NCI-H2029 (cell line): ENCODE measurements at regions not wholly inside any gene's neighbourhood (a gene's known extent, or its start where the extent isn't known, plus 50 kb on each side); places are given as distances from the start of the nearest gene placed in this dataset.

Source experiments
- DNase-seq: peaks from one replicate; lab custom pipeline; 2025; lab: John Stamatoyannopoulos, UW

DNA sequence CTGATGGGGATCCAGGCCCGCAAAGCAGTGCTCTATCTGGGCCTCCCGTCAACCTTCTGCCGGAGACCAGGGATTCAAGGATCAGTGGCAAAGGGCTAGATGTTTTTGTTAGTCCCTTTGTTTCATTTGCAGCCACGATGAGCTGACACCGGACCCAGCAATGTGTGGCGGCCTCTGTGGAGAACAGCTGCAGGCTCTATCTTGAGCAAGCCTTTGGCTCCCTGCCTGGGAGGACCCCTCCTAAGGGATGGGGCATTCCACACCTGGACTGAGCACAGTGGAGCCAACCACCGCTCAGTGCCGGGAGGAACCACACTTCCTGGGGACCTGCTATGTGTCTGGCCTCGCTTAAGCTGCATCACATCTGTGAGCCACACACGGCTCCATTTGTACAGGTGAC, 215.8 kb downstream of the RBFOX3 start:
- DNase-seq = no peak

DNA sequence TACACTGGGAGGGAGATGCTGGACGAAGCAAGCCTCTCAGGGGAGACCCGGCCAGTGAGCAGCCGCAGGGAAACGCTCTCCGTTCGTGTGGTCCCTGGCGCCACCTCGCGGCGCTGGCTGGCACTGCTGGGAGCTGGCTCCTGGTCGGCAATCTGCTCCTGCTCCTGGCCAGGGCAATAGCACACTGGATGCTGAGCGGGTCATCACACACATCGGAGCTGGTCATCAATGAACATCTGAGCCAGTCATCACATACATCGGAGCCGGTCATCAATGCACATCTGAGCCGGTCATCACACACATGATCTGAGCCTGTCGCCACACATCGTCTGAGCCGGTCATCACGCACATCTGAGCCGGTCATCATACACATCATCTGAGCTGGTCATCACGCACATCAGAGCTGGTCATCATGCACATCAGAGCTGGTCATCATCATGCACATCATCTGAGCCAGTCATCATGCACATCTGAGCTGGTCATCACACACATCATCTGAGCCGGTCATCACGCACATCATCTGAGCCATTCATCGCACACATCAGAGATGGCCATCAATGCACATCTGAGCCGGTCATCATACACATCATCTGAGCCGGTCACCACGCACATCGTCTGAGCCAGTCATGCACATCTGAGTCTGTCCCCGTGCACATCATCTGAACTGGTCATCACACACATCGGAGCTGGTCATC, 217.3 kb downstream of the RBFOX3 start:
- peak; percentile 38 for DNase-seq

DNA sequence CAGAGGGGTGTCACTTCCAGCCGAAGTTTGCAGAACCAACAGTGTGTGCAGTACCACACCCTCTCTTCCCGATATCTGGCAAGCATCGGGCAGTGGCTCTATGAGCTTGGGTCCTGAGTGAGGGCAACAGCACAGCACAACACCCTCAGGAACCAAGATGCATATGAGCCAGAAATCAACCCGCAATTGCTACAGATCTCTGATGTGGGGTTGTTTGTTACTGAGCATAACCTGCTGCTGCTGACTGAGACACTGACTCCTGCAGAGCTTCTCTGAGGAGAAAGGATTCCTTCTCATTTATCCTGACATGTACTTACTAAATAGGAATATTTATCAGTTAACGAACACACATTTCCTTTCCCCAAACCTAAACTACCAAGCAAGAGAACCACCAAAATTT, 218.3 kb downstream of the RBFOX3 start:
- no peak for DNase-seq

DNA sequence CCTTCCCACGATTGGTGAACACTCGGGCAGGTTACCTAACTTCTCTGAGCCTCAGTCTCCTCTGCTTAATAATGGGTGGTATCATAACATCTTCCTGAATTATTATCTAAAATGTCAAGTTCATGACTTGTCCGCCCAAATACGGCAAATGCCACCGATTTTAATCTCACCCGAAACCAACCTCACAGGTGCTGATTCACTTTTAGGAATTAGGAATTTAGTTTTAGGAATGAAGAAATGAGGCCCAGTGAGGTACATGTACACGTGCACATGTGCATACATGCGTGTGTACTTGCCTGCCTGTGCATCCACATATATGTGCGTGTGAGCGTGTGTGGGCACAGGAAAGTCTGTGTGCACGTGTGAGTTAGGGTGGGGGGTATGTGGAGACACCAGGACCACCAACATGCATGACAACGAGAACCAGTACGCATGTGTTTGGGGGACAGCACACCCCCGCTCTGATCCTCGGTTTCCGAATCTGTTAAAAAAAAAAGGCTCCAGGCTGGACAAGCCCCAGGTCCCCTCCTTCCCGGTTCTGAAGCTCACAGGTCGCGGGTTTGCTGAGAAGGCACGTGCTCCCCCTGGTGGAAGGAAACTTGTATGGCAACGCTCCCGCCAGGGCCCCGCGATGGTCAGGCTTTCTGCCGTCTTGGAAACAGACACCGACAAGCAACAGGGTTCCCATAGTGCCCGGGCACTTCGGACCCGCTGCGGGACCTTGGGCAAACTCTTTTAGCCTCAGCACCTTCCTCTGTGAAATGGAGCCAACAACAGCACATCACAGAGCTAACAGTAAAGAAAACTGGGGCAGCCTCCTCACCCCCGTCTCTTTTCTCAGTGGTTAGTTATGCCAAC, 219.2 kb downstream of the RBFOX3 start:
- DNase-seq = peak; percentile 53

DNA sequence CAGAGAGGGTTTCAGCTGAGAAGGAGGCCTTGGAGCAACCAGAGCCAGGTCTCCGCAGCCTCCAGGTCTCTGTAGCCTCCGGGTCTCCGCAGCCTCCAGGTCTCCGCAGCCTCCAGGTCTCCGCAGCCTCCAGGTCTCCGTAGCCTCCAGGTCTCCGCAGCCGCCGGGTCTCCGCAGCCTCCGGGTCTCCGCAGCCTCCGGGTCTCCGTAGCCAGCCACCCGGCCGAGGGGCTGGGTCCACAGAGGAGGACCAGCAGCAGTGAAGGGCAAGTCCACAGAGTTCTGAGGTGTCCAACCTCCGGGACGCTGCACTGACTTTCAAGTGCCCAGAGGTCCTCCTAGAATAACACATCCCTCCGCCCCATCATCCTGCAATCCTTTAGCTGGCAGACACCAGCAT, 221.0 kb downstream of the RBFOX3 start:
- DNase-seq = no peak

DNA sequence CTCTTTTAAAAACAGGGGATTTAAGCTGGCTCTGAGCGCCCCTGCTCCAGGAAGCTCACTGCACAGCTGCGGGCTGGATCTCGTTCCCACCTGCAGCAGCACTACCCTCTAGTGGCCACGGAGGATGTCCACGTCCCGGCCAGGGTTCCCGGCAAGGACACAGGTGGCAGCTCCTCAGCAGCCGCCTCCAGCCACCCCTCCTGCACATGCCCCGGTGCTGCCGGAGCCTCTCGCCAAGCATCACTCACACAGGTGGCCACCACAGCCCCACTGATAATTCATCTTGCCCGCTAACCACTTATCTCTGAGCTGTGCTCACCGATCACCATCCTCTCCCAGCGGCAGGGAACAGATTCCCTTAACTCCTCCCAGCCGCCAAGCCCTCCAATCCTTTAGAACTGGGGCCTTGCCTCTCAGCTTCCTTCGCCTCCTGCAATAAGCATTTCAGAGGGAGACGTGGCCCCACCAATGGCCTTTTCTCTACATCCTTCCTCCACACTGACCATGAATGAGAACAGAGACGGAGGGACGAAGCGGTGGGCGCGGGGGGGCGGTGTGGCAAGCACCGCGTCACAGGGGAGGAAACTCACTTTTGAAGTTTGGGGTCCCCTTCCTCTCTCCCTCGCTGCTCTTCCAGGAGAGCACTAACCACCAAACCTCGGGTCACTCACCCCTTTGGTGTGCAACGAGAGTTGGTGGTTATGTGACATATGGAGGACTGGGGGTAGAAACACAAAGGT, 222.1 kb downstream of the RBFOX3 start:
- no peak for DNase-seq

DNA sequence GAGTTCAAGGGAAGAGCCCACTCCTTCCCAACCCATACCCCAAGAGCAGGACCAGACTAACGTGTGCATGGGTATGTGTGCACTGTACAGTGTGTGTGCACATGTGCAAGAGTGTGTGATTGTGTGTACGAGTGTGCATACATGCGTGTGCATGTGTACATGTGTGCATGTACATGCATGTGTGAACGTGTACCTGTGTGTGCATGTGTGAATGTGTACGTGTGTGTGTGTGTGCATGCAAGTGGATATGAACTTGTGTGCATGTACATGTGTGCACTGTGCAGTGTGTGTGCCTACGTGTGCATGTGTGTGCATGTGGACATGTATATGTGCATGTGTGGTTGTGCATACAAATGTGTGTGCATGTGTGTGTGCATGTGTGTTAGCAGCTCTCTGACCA, 223.1 kb downstream of the RBFOX3 start:
- DNase-seq = no peak

DNA sequence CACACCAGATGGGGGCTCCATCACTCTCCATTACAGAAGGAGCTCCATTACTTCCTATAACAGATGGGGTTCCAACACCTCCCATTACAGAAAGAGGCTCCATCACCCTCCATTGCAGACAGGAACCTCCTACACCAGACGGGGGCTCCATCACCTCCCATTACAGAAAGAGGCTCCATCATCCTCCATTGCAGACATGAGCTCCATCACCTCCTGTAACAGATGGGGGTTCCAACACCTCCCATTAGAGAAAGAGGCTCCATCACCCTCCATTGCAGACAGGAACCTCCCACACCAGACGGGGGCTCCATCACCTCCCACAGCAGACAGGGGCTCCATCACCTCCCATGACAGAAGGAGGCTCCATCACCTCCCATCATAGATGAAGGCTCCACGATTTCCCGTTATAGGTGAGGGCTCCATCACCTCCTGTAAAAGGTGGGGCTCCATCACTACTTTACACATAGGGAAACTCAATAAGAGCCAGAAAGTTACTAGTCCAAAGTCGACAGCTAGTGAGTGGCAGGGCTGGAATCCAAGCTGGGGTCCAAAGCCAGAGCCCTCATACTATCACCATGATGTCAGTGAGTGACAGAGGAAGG, 224.8 kb downstream of the RBFOX3 start:
- no peak for DNase-seq

DNA sequence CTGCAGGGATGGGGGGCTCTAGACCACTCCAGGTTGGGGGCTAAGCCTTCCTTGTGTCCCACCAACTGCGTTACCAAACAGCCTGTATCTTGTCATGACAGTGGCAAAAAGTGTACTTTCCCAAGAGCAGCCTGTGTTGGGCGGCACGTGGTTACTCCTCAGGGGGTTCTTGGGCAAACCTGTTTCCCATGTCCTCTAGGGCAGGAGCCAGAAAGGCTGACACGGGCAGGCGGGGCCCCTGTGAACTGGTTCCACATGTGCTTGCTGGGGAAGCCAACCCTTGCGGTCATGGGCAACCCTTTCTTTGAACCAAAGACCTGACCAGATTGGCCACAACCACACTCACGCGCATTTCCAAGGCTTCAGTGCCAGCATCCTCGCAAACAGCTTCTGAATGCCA, 228.5 kb downstream of the RBFOX3 start:
- no peak for DNase-seq

DNA sequence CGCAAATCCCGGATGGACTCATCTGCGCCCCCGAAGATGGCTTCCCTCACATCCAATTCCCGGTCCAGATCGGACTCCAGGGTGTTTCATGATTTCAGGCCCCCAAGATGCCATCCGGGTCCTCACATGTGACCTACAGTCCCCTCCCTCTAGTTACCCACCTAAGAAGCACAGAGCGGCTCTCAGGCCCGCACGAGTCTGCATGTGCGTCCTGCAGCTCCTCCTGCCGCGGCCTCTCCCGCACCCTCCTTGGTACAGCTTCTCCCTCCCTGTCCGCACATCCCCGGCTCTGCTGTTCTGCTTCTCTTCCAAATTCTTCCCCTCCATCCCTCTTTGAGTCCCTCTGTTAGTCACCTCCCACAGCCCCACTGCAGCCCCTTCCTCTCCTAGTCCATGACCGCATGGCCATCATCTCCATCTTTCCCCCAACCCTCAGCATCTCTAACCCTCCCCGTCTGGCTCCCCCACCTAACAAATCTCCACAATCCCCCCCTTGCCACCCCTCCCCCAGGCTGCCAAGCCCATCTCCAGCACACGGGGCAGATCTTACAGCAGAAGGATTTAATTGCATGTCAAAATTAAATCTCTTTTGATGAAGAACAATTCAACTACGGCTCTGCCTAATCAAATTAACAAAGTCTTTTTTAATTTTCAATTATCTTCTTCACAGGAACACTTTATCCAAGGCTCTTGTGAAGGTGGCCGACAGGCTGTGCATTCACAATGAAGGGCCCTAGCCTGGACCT, 231.0 kb downstream of the RBFOX3 start:
- no peak for DNase-seq

DNA sequence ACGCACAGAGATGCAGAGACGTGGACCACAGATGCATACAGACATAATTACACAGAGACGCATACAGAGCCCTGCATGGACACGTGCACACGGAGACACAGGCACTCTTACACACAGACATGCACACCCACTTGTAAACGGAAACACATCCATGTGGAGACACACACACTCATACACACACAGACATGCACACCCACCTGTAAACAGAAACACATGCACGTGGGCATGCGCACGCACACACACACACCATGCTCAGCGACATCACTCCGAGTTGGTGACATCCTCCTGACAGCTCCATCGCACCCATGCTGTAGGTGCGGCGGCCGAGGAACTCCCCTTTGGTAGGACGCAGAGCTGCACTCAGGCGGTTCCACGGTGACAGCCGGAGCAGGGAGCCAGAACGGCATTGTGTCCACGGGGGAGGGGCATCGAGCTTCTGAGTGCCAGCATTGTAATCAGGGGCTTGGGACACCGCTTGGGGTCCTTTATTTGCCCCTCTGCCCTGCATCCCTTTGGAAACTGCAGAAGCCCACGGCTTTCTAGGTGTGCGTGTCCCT, 233.5 kb downstream of the RBFOX3 start:
- DNase-seq = no peak

DNA sequence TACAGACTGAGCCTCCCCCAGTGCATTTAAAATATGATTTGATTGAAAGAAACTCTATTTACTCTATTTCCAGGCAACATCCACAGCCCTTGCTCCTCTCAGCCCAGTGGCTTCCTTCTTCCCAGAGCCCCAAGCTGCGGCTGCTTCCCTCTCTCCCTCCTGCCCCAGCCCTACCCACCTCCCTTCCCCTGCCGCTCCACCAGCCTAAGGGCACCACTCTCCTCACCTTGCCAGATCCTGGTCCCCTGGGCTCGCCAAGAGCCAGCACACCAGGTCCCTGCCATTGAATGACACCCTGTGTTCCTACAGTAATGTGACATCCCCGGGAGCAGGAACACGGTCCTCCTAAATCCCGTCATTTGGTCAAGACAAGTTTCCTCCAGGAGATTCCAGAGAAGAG, 236.0 kb downstream of the RBFOX3 start:
- DNase-seq = no peak

DNA sequence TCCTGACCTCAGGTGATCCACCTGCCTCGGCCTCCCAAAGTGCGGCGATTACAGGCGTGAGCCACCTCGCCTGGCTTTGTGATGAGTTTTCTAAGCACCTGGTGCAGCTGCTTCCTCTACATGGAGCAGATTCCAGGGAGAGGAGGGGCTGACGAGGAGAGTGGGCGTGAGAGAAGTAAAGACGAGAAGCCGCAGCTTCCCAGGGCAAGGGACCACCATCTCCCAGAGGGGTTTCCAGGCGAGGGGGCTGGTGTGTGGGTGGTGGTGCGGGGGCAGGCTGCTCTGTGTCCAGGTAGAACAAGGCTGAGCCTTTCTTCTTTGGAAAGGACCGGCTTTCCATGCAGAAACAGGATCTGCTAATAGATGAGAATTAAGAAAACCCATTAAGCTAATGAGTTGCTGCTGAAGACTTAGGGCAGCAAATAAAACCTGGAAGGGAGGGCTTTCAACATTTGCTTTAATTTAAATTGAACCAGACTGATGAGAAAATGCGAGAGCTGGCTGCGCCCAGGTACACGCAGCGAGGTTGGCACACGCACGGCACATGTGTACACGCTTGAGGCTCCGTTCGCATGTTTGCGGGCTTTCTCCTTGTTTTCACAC, 236.7 kb downstream of the RBFOX3 start:
- DNase-seq = no peak

DNA sequence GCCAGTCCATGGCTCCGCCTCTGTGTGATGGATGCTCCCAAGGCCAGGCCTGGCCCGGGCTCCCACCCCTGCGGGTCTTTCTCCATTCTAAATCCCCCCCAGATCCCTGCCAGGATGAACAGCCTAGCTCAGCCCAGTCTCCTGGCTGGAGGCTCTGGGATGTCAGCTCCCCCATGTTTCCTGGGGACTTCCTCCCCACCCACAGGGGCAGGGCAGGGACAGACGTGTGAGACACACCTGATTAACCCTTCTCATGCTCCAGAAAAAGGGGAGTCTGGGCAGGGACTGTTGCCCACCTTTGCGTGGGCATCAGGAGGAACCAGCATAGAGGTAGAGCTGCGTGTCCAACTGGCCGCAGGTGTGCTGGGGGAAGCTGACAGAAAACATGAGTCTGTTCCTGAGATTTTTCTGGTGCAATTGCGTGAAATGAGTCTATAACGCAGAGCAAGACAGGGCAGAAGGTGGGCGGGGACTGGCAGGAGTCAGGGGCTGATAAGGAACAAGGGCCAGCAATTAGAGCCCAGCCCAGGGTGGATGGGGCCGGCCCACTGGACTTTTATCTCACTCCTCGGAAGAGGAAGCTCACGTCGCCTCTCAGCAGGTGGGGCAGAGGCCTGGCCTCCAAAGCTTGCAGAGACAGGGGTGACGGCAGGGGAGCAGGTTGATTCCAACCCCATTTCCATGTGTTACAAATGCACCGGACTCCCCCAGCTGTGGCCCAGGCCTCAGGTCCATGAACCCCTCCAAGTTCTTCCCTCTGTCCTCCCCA, 238.2 kb downstream of the RBFOX3 start:
- DNase-seq = no peak

DNA sequence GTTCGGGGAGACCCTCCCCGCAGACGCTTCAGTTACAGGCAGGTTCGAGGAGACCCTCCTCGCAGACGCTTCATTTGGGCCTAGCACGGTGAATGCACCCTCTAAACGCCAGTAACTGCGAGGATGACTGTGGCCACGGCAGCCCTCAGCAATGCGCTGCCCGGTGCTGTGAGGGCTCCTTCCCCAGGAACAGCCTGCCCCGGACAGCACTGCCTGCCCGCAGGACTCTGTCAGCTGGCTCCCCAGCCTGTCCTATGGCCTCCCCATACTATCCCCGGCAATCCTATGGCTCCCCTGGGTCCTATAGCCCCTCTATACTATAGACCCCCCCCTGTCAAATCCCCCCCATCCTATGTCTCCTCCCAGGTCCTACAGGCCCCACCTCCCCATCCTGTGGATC, 238.9 kb downstream of the RBFOX3 start:
- DNase-seq = no peak

DNA sequence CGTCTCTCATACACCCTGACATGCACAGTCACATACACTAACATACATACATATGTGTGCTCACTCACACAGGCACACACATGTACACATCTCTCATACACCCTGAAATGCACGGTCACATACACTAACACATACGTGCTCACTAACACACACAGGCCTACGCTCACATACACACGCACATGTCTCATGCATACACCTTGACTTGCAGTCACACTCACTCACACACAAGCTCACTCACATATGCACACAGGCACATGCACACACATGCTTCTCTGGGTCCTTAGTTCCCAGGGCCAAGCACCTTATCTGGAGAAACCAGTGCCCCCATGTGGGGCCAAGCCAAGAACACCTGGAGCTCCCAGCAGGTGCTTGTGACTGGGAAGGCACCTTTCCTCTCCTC, 240.3 kb downstream of the RBFOX3 start:
- no peak for DNase-seq

DNA sequence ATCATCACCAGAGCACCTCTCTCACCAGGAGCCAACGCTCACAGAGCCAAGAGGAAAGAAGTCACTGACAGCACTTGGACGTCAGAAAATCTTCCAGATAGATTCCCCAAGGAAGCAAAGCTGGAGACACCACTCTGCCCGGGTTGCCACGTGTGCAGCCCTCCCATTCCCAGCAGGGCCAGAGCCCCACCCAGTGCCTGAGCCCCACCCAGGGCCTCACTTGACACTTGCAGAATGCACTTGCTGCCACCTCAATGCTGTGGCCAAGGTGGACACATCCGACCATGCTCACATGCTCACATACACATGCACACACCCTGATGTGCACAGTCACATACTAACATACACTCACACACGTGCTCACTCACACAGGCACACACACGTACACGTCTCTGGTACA, 240.7 kb downstream of the RBFOX3 start:
- no peak for DNase-seq

DNA sequence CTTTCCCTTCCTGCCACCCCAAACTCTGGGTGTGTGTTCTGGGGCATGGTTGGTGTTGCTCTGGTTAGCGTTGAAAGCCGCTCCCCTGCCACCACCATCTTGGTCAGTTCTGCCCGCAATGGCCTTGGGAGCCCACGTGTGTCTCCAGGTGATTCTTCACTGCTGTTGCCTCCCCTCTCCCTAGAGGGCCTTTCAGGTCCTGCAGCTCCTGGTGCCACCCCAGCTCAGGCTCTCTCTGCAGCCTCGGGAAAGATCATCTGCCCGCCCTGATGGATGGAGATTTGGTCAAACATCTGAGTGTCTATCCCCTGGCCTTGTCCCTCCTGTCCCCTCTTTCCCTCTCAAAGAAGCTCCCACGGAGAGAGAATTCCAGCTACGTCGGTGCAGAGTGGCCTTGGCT, 241.3 kb downstream of the RBFOX3 start:
- no peak for DNase-seq

DNA sequence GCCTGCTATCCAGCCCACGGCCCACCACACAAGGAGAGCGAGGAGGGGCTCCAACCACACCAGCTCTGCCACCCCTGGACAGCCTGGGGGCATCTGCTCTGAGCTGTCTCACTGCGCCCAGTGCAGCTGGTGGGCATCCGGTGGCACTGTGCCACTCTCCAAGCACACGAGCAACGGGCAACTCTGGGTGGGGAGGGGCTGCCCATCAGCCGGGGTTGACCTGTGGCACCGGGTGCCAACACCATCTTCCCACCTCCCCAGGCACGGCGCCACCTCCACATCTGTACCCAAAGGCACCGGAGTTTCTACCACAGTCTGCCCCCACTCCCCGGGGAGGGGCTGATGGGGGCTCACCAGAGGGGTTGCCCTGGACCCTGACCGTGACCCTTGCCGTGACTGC, 241.8 kb downstream of the RBFOX3 start:
- no peak for DNase-seq

DNA sequence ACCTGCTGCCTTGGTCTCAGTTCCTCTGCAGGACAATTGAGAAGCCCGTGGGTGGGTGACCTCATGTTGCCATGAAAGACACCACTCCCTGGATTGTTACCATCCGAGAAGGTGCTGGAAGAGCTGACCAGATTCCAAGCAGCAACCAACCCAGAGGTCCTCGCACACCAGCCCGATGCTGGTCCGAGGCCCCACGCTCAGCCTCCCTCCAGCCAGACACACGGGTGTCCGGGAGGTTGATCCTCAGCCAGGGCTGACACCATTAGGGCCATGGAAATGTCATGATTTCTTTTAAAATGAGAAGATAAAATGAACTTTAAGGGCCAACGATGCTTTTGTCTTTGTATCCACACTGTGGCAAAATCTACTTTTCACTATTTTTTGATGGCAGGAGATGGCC, 242.3 kb downstream of the RBFOX3 start:
- no peak for DNase-seq
